Upper lobe of right lung (tissue), 1 donor: ENCODE measurements at regions not wholly inside any gene's neighbourhood (a gene's known extent, or its start where the extent isn't known, plus 50 kb on each side); places are given as distances from the start of the nearest gene placed in this dataset.

Experiments used
- ATAC-seq: fragments of 200-7000 bp; cut with Tn5 transposase; one replicate; pipeline ENCODE4 v1.9.1; 2020; ENCODE audit warnings: mild to moderate bottlenecking, moderate library complexity
- DNase-seq: peaks from one replicate; pipeline ENCODE4 v3.0.0-alpha.2; 2020
- H3K27ac ChIP-seq: fragments of 200-600 bp; one replicate; pipeline ENCODE4 v1.8.0; 2022
- H3K27me3 ChIP-seq: fragments of 200-600 bp; one replicate; pipeline ENCODE4 v1.8.0; 2022; ENCODE audit warnings: mild to moderate bottlenecking
- H3K36me3 ChIP-seq: fragments of 200-600 bp; one replicate; pipeline ENCODE4 v1.8.0; 2022
- H3K4me1 ChIP-seq: fragments of 200-600 bp; one replicate; pipeline ENCODE4 v1.8.0; 2022
- H3K4me3 ChIP-seq: fragments of 200-600 bp; one replicate; pipeline ENCODE4 v1.8.0; 2022; ENCODE audit warnings: mild to moderate bottlenecking
- H3K9me3 ChIP-seq: fragments of 200-600 bp; one replicate; pipeline ENCODE4 v1.8.0; 2022
- intact Hi-C: fragments of 100-400 bp; cut with DNase I; formaldehyde crosslinking; loops from one replicate; pipeline ENCODE4 v1.11.0; 2022
- TF ChIP-seq, protein P1 (sequence below): fragments of 200-600 bp; IDR thresholded peaks from one replicate; pipeline ENCODE4 v1.8.0; 2022; ENCODE audit warnings: antibody characterized with exemption
- donor health status: DM: no; HTN: yes; CAD: no; lungs with severe emphysema.

DNA sequence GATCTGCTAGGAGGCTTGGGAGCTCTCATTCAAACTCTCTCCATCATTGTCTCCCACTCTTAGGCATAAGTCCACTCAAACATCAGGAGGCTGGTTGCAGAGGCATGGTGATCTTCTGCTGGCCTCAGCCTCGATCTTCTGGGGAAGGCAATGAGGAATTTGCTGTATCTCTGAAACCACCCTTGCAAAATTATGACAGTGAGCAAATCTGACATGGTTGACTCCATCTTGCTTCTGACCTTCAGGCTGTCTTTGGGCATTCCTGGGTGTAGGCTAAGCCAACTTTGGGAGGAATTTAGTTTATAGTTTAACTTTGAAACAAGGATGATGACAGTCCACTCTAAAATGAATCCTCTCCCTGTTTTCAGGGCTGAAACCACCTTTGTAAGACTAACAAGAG lies 84.1 kb upstream of the ABCC4 start:
- no peak for DNase-seq
- Histone ChIP-seq H3K27ac (no peak overlapping the region), H3K9me3 (no peaks in the 10 kb centered on the region), H3K4me3 (no peak overlapping the region), H3K36me3 (no peaks in the 10 kb centered on the region), H3K27me3 (no peaks in the 10 kb centered on the region), H3K4me1 (peaks cover 2% of the 10 kb centered on the region)
- intact Hi-C loops = no loop called here
- no peak for ATAC-seq
- TF ChIP-seq, protein P1, sequence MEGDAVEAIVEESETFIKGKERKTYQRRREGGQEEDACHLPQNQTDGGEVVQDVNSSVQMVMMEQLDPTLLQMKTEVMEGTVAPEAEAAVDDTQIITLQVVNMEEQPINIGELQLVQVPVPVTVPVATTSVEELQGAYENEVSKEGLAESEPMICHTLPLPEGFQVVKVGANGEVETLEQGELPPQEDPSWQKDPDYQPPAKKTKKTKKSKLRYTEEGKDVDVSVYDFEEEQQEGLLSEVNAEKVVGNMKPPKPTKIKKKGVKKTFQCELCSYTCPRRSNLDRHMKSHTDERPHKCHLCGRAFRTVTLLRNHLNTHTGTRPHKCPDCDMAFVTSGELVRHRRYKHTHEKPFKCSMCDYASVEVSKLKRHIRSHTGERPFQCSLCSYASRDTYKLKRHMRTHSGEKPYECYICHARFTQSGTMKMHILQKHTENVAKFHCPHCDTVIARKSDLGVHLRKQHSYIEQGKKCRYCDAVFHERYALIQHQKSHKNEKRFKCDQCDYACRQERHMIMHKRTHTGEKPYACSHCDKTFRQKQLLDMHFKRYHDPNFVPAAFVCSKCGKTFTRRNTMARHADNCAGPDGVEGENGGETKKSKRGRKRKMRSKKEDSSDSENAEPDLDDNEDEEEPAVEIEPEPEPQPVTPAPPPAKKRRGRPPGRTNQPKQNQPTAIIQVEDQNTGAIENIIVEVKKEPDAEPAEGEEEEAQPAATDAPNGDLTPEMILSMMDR = no peak

GRCh38 chr13:95385798-95386197 lies 84.5 kb upstream of the ABCC4 start:
- Histone ChIP-seq H3K4me1 (no peaks in the 10 kb centered on the region), H3K27me3 (no peaks in the 10 kb centered on the region), H3K4me3 (no peak overlapping the region), H3K9me3 (no peaks in the 10 kb centered on the region), H3K27ac (no peak overlapping the region), H3K36me3 (no peaks in the 10 kb centered on the region)
- no peak for ATAC-seq
- TF ChIP-seq, protein P1 = no peak
- intact Hi-C loops = no loop called here
- no peak for DNase-seq

- Histone ChIP-seq H3K9me3 (no peaks in the 10 kb centered on the region), H3K27me3 (no peaks in the 10 kb centered on the region), H3K36me3 (no peaks in the 10 kb centered on the region), H3K27ac (no peak overlapping the region), H3K4me1 (no peaks in the 10 kb centered on the region), H3K4me3 (no peak overlapping the region)
- ATAC-seq (no peak), DNase-seq (no peak)
- TF ChIP-seq, protein P1 = no peak
- intact Hi-C loops = no loop called here
Measured at GRCh38 chr13:95386370-95386769, 85.1 kb upstream of the ABCC4 start.

DNA sequence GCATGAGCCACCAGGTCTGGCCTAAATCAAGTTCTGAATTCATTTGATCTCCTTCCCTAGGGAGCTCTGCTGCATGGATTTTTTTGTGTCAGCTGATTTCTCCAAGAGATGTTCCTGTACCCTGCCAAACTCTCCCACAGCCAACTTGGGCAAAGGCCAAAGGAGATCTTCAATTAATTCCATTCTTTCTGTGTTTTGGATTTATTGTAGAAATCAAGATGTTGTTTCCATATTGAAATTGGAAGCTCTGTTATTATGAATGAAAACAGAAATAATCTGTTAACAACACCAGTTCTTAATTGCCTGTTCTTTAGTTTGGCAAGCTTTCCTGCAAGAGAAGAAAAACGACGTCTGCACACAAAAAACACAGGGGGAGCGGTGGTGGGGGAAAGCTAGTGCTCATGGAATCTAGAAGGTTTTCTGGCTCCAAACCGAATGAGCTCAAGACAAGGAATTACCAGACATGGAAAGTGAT lies 86.5 kb upstream of the ABCC4 start:
- H3K36me3 ChIP-seq = no peaks in the 10 kb centered on the region
- H3K4me1 ChIP-seq = no peaks in the 10 kb centered on the region
- ATAC-seq (no peak), DNase-seq (no peak)
- no peaks in the 10 kb centered on the region for H3K27me3 ChIP-seq
- no peaks in the 10 kb centered on the region for H3K9me3 ChIP-seq
- TF ChIP-seq, protein P1 = no peak
- H3K27ac ChIP-seq = no peak overlapping the region
- no peak overlapping the region for H3K4me3 ChIP-seq
- intact Hi-C loops = no loop called here

- H3K9me3 ChIP-seq = no peaks in the 10 kb centered on the region
- H3K36me3 ChIP-seq = no peaks in the 10 kb centered on the region
- DNase-seq = no peak
- no peak for ATAC-seq
- no peak overlapping the region for H3K4me3 ChIP-seq
- no peak overlapping the region for H3K27ac ChIP-seq
- TF ChIP-seq, protein P1 = no peak
- intact Hi-C loops = no loop called here
- no peaks in the 10 kb centered on the region for H3K27me3 ChIP-seq
- no peaks in the 10 kb centered on the region for H3K4me1 ChIP-seq
Measured at GRCh38 chr13:95388420-95389079, 87.3 kb upstream of the ABCC4 start.

- Histone ChIP-seq H3K9me3 (no peaks in the 10 kb centered on the region), H3K36me3 (no peaks in the 10 kb centered on the region), H3K4me3 (no peak overlapping the region), H3K27me3 (no peaks in the 10 kb centered on the region), H3K4me1 (no peaks in the 10 kb centered on the region), H3K27ac (no peak overlapping the region)
- ATAC-seq = no peak
- no peak for DNase-seq
- TF ChIP-seq, protein P1 = no peak
- intact Hi-C loops = no loop called here
Measured at GRCh38 chr13:95391362-95391761, 90.1 kb upstream of the ABCC4 start.
